CD4-positive, CD25-positive, alpha-beta regulatory T cell (primary cell): ENCODE measurements at regions not wholly inside any gene's neighbourhood (a gene's known extent, or its start where the extent isn't known, plus 50 kb on each side); places are given as distances from the start of the nearest gene placed in this dataset.

Experiments
- ATAC-seq, 2 donors: fragments of 150-1000 bp; cut with Tn5 transposase; one replicate each; pipeline ENCODE4 v1.10.0; 2021; ENCODE audit warnings: low read depth in 2 of 2, moderate number of reproducible peaks in 2 of 2, moderate library complexity in 1 of 2
- DNase-seq, 3 donors: peaks; one replicate each; pipeline versions ENCODE4 v3.0.0 to v3.0.0-alpha.2; 2012 to 2022; ENCODE audit warnings: mixed read lengths in 1 of 3
- H3K27ac ChIP-seq: one replicate; pipeline ENCODE4 v1.7.0; 2013; ENCODE audit warnings: mild to moderate bottlenecking, low read length; ENCODE audit not compliant: insufficient read depth, poor library complexity, severe bottlenecking
- H3K27me3 ChIP-seq: one replicate; pipeline ENCODE4 v1.7.0; 2013; ENCODE audit warnings: low read length; ENCODE audit not compliant: control insufficient read depth, insufficient read depth
- H3K36me3 ChIP-seq: one replicate; pipeline ENCODE4 v1.7.0; 2013; ENCODE audit warnings: mild to moderate bottlenecking, low read length, moderate library complexity; ENCODE audit not compliant: control insufficient read depth, insufficient read depth
- H3K4me1 ChIP-seq: 2 replicates; pipeline ENCODE4 v1.7.0; 2013; ENCODE audit warnings: mild to moderate bottlenecking, low read length; ENCODE audit not compliant: insufficient read depth, control insufficient read depth, poor library complexity, severe bottlenecking
- H3K4me3 ChIP-seq: one replicate; pipeline ENCODE4 v1.7.0; 2013; ENCODE audit warnings: low read depth, mild to moderate bottlenecking, low read length, moderate library complexity
- H3K9me3 ChIP-seq, 2 experiments: 1 replicate in 1 of 2; 2 replicates in 1 of 2; pipeline ENCODE4 v1.7.0; 2013; ENCODE audit warnings: low read length in 2 of 2, mild to moderate bottlenecking in 1 of 2, moderate library complexity in 1 of 2; ENCODE audit not compliant: control insufficient read depth in 2 of 2
- H3K27ac Mint-ChIP-seq, 3 donors: one replicate each; pipeline ENCODE4 v1.8.0; 2020 to 2022; ENCODE audit warnings: mild to moderate bottlenecking in 3 of 3, mixed read lengths in 3 of 3, moderate library complexity in 2 of 3
- H3K27me3 Mint-ChIP-seq: one replicate; pipeline ENCODE4 v1.8.0; 2022; ENCODE audit warnings: mild to moderate bottlenecking, mixed read lengths
- H3K36me3 Mint-ChIP-seq: one replicate; pipeline ENCODE4 v1.8.0; 2020; ENCODE audit warnings: mixed read lengths
- H3K4me1 Mint-ChIP-seq, 4 donors: one replicate each; pipeline ENCODE4 v1.8.0; 2020 to 2022; ENCODE audit warnings: mixed read lengths in 4 of 4, mild to moderate bottlenecking in 1 of 4
- H3K4me3 Mint-ChIP-seq, 4 donors: one replicate each; pipeline ENCODE4 v1.8.0; 2020 to 2022; ENCODE audit warnings: mild to moderate bottlenecking in 4 of 4, mixed read lengths in 4 of 4, moderate library complexity in 3 of 4
- H3K9me3 Mint-ChIP-seq, 7 donors: one replicate each; pipeline ENCODE4 v1.8.0; 2020 to 2022; ENCODE audit warnings: mixed read lengths in 7 of 7, mild to moderate bottlenecking in 3 of 7, moderate library complexity in 2 of 7

GRCh38 chr21:19683492-19683891 lies 1279.9 kb upstream of the TMPRSS15 start:
- Histone ChIP-seq H3K4me1 (no peaks in the 10 kb centered on the region), H3K27me3 (no peaks in the 10 kb centered on the region), H3K27ac (no peak overlapping the region), H3K4me3 (no peak overlapping the region), H3K36me3 (no peaks in the 10 kb centered on the region), H3K9me3 (peaks cover 0 to 32% of the 10 kb centered on the region in 2 experiments)
- Mint-ChIP-seq H3K9me3 (peaks cover 0 to 24% (median 9%) of the 10 kb centered on the region in 7 donors), H3K27ac (no peak overlapping the region), H3K27me3 (no peaks in the 10 kb centered on the region), H3K4me3 (no peak overlapping the region), H3K4me1 (no peaks in the 10 kb centered on the region), H3K36me3 (no peaks in the 10 kb centered on the region)
- no peak for DNase-seq
- no peak for ATAC-seq

DNA sequence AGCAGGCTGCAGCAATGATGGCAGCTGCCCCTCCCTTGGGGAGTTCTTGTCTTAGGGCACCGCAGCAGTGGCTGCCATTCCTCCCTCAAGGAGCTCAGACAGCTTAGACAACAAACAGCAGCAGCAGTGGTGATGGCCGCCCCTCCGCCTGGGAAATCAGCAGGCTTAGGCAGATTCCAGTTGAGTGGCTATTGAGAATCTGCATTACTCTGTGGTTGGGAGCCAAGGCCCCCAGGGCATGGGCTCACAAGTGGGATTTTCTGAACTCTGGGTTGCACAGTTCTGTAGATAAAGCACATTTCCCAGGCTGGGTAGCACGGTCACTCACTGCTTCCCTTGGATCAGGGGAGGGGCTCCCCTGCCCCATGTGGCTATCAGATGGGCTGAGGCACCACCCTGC lies 1280.7 kb upstream of the TMPRSS15 start:
- DNase-seq = no peak
- H3K4me3 Mint-ChIP-seq = no peak overlapping the region
- H3K27ac Mint-ChIP-seq = no peak overlapping the region
- H3K27ac ChIP-seq = no peak overlapping the region
- H3K27me3 Mint-ChIP-seq = no peaks in the 10 kb centered on the region
- ATAC-seq = no peak
- H3K36me3 Mint-ChIP-seq = no peaks in the 10 kb centered on the region
- no peaks in the 10 kb centered on the region for H3K4me1 Mint-ChIP-seq
- H3K4me1 ChIP-seq = no peaks in the 10 kb centered on the region
- H3K27me3 ChIP-seq = no peaks in the 10 kb centered on the region
- H3K9me3 ChIP-seq = peaks cover 0 to 29% of the 10 kb centered on the region in 2 experiments
- no peaks in the 10 kb centered on the region for H3K36me3 ChIP-seq
- peaks cover 0 to 21% (median 9%) of the 10 kb centered on the region in 7 donors for H3K9me3 Mint-ChIP-seq
- H3K4me3 ChIP-seq = no peak overlapping the region

DNA sequence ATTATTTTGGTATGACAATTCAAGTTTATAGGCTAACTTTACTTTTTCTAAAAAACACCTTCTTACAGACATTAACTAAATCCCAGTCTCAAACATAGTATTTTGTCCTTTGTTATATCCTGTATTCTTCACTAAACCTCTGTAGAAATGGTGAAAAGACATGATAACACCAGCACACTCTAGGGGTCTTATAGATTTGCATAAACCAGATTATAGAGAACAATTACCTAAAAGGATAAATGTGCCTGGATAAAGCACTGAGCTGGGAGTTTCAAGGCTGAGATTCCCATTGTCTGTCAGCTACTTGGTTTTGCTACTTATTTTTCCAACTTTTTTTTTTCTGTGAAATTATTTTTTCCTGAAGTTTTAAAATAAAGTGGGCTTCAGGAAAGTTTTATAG lies 1288.6 kb upstream of the TMPRSS15 start:
- ATAC-seq (no peak), DNase-seq (no peak)
- no peak overlapping the region for H3K27ac ChIP-seq
- H3K9me3 Mint-ChIP-seq = peaks cover 2 to 9% (median 7%) of the 10 kb centered on the region in 7 donors
- H3K36me3 Mint-ChIP-seq = no peaks in the 10 kb centered on the region
- peaks cover 0 to 4% of the 10 kb centered on the region in 2 experiments for H3K9me3 ChIP-seq
- H3K27me3 Mint-ChIP-seq = no peaks in the 10 kb centered on the region
- H3K27me3 ChIP-seq = no peaks in the 10 kb centered on the region
- H3K4me1 ChIP-seq = no peaks in the 10 kb centered on the region
- no peak overlapping the region for H3K4me3 Mint-ChIP-seq
- no peaks in the 10 kb centered on the region for H3K36me3 ChIP-seq
- H3K4me1 Mint-ChIP-seq = no peaks in the 10 kb centered on the region
- no peak overlapping the region for H3K4me3 ChIP-seq
- H3K27ac Mint-ChIP-seq = no peak overlapping the region

- Mint-ChIP-seq H3K4me1 (no peaks in the 10 kb centered on the region), H3K4me3 (no peak overlapping the region), H3K36me3 (no peaks in the 10 kb centered on the region), H3K27me3 (no peaks in the 10 kb centered on the region), H3K27ac (no peak overlapping the region), H3K9me3 (peaks cover 0 to 28% (median 7%) of the 10 kb centered on the region in 7 donors)
- no peak for DNase-seq
- Histone ChIP-seq H3K9me3 (peaks cover 0 to 7% of the 10 kb centered on the region in 2 experiments), H3K4me1 (no peaks in the 10 kb centered on the region), H3K4me3 (no peak overlapping the region), H3K36me3 (no peaks in the 10 kb centered on the region), H3K27ac (no peak overlapping the region), H3K27me3 (no peaks in the 10 kb centered on the region)
- no peak for ATAC-seq
Measured at GRCh38 chr21:19695796-19696195, 1292.2 kb upstream of the TMPRSS15 start.

GRCh38 chr21:19700476-19700875 lies 1296.9 kb upstream of the TMPRSS15 start:
- no peaks in the 10 kb centered on the region for H3K36me3 Mint-ChIP-seq

DNA sequence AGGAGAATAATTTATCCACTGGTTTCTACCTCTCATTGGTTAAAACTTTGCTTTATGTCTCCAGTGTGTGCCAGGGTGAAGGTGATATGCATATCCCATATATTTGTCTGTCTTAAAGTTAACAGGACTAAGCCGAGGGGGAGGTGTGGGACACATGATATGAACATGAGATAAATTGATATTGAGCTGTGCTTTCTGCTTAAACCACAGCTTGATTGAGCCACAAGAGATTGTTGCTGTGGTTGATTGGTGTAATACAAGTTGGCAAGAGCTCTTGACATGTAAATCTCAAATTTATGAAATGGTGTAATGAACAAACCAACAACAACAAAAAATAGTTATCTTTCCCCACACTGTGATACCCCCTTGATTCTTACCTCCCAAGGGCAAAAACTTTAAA lies 1295.5 kb upstream of the NCAM2 start:
- peaks cover 4 to 36% (median 14%) of the 10 kb centered on the region in 7 donors for H3K9me3 Mint-ChIP-seq
- no peaks in the 10 kb centered on the region for H3K4me1 Mint-ChIP-seq
- no peaks in the 10 kb centered on the region for H3K36me3 Mint-ChIP-seq

More at GRCh38 chr21:19700476-19700875, 1296.9 kb upstream of the TMPRSS15 start:
- Histone ChIP-seq H3K27ac (no peak overlapping the region), H3K9me3 (peaks cover 0 to 10% of the 10 kb centered on the region in 2 experiments), H3K27me3 (no peaks in the 10 kb centered on the region), H3K4me3 (no peak overlapping the region), H3K36me3 (no peaks in the 10 kb centered on the region), H3K4me1 (no peaks in the 10 kb centered on the region)
- Mint-ChIP-seq H3K4me3 (no peak overlapping the region), H3K27me3 (no peaks in the 10 kb centered on the region), H3K4me1 (no peaks in the 10 kb centered on the region), H3K27ac (no peak overlapping the region), H3K9me3 (peaks cover 4 to 37% (median 14%) of the 10 kb centered on the region in 7 donors)
- ATAC-seq (no peak), DNase-seq (no peak)

GRCh38 chr21:19704832-19705231 lies 1293.4 kb upstream of the NCAM2 start:
- Mint-ChIP-seq H3K27me3 (no peaks in the 10 kb centered on the region), H3K4me3 (no peak overlapping the region)

More for the DNA sequence above, 1295.5 kb upstream of the NCAM2 start:
- Histone ChIP-seq H3K4me1 (no peaks in the 10 kb centered on the region), H3K27me3 (no peaks in the 10 kb centered on the region), H3K27ac (no peak overlapping the region), H3K36me3 (no peaks in the 10 kb centered on the region), H3K4me3 (no peak overlapping the region), H3K9me3 (peaks cover 7 to 8% of the 10 kb centered on the region in 2 experiments)
- Mint-ChIP-seq H3K4me3 (no peak overlapping the region), H3K27me3 (no peaks in the 10 kb centered on the region), H3K27ac (no peak overlapping the region)
- DNase-seq (no peak), ATAC-seq (no peak)

DNA sequence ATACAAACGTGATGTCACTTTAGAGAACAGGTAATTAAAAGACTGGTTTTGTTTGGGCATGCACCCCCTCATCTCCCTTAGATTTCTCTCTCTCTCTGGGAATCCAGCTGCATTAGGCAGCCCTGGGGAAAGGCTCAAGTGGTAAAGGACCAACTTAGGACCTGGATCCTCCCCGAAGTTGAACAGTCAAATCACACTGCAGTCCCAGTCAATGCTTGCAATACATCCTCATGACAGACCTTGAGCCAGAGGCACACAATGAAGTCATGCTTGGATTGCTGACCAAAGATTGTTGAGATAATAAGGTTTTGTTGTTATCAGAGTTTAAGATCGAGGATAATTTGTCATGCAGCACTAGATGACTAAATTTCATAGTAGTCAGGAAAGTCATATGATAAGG lies 1285.8 kb upstream of the NCAM2 start:
- peaks cover 8 to 12% of the 10 kb centered on the region in 2 experiments for H3K9me3 ChIP-seq
- no peaks in the 10 kb centered on the region for H3K36me3 ChIP-seq
- H3K4me3 ChIP-seq = no peak overlapping the region
- no peaks in the 10 kb centered on the region for H3K4me1 Mint-ChIP-seq
- no peak for ATAC-seq
- no peak overlapping the region for H3K27ac ChIP-seq
- no peaks in the 10 kb centered on the region for H3K27me3 Mint-ChIP-seq
- no peaks in the 10 kb centered on the region for H3K27me3 ChIP-seq
- no peak overlapping the region for H3K27ac Mint-ChIP-seq
- H3K4me1 ChIP-seq = no peaks in the 10 kb centered on the region
- peaks cover 0 to 45% (median 10%) of the 10 kb centered on the region in 7 donors for H3K9me3 Mint-ChIP-seq
- no peak for DNase-seq
- no peaks in the 10 kb centered on the region for H3K36me3 Mint-ChIP-seq
- no peak overlapping the region for H3K4me3 Mint-ChIP-seq

More at GRCh38 chr21:19704832-19705231, 1293.4 kb upstream of the NCAM2 start:
- Histone ChIP-seq H3K36me3 (no peaks in the 10 kb centered on the region), H3K9me3 (peaks cover 6 to 11% of the 10 kb centered on the region in 2 experiments), H3K27me3 (no peaks in the 10 kb centered on the region), H3K4me1 (no peaks in the 10 kb centered on the region), H3K4me3 (no peak overlapping the region), H3K27ac (no peak overlapping the region)
- H3K9me3 Mint-ChIP-seq = peaks cover 4 to 37% (median 11%) of the 10 kb centered on the region in 7 donors
- H3K27ac Mint-ChIP-seq = no peak overlapping the region
- no peaks in the 10 kb centered on the region for H3K4me1 Mint-ChIP-seq
- no peak for ATAC-seq
- H3K36me3 Mint-ChIP-seq = no peaks in the 10 kb centered on the region
- DNase-seq = no peak
